ENCODE measurements at regions not wholly inside any gene's neighbourhood (a gene's known extent, or its start where the extent isn't known, plus 50 kb on each side); places are given as distances from the start of the nearest gene placed in this dataset.

- in situ Hi-C loops (cut with HindIII; ENCODE audit: extremely low pct_ligation_motif_present, low pct_unique_long_range_greater_than_20kb): no loop called here
- Histone ChIP-seq H3K27me3 (ENCODE audit: control insufficient read depth in 1 of 2, insufficient read depth in 2 of 2, low read length in 2 of 2) (no peaks in the 10 kb centered on the region), H3K9ac (ENCODE audit: insufficient read depth, low read depth, low read length) (no peak overlapping the region), H3K4me1 (ENCODE audit: insufficient read depth, low read length) (no peaks in the 10 kb centered on the region), H2AFZ (ENCODE audit: low read length) (no peak overlapping the region), H3K4me2 (ENCODE audit: low read depth, low read length) (no peak overlapping the region), H3K36me3 (replicated peaks in 1 of 2; ENCODE audit: control insufficient read depth in 1 of 2, insufficient read depth in 2 of 2, low read length in 2 of 2) (no peaks in the 10 kb centered on the region), H3K27ac (ENCODE audit: extremely low read length, insufficient read depth, low read length) (no peak overlapping the region), H3K9me3 (ENCODE audit: low read length) (no peaks in the 10 kb centered on the region), H3K79me2 (ENCODE audit: insufficient read depth, low read length) (no peaks in the 10 kb centered on the region), H4K20me1 (ENCODE audit: insufficient read depth, low read length) (no peaks in the 10 kb centered on the region), H3K4me3 (replicated peaks in 1 of 3; ENCODE audit: insufficient read depth in 1 of 3, low read depth in 2 of 3, low read length in 3 of 3) (no peak overlapping the region)
- FAIRE-seq (no peak), ATAC-seq (no peak), DNase-seq (ENCODE audit: low spot score) (no peak)
- 0% methylated on average over 4 of the region's 4 CpGs for WGBS (ENCODE audit: low lambda C conversion rate)
- BruUV-seq (replicated peaks): no TSS peak
- intact Hi-C loops (cut with micrococcal nuclease; ENCODE audit: unreplicated experiment): no loop called here
- ChIA-PET POLR2A (no interaction called here), CTCF (ENCODE audit: low intra/inter-chr PET ratio, low total read pairs) (no interaction called here)
- TF ChIP-seq USF2 (IDR thresholded peaks at IDR 0.05; ENCODE audit: low read depth, low read length) (no peak), USF2 (CRISPR knock-in tag; IDR thresholded peaks at IDR 0.05; ENCODE audit: borderline replicate concordance) (no peak), ZNF432 (CRISPR knock-in tag; IDR thresholded peaks at IDR 0.05; ENCODE audit: borderline replicate concordance) (no peak), ZBTB33 (CRISPR knock-in tag; IDR thresholded peaks at IDR 0.05) (no peak)
Observed at GRCh38 chr7:97390915-97391593, 273.6 kb downstream of the SDHAF3 start.

Measured in HepG2 (cell line).